ENCODE measurements at regions not wholly inside any gene's neighbourhood (a gene's known extent, or its start where the extent isn't known, plus 50 kb on each side); places are given as distances from the start of the nearest gene placed in this dataset.

DNA sequence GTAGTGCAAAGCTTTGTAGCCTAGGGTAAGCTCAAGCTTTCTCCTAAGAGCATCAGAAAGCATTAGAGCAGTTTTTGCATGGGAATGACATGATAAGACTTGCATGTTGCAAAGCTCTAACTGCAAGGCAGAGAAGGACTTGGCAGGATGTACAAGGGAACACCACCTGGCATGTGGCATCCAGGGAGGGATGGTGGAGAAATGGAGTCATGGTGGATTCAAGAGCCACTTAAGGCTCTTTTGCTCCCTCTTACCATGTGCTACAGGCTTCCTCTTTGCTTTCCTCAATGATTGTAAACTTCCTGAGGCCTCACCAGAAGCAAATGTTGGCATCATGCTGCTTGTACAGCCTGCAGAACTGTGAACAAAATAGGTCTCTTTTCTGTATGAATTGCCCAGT lies 266.0 kb downstream of the GLI2 start:
- DNase-seq: no peak

- DNase-seq: no peak
Observed at GRCh38 chr2:121002597-121002996, 266.9 kb downstream of the GLI2 start.

DNA sequence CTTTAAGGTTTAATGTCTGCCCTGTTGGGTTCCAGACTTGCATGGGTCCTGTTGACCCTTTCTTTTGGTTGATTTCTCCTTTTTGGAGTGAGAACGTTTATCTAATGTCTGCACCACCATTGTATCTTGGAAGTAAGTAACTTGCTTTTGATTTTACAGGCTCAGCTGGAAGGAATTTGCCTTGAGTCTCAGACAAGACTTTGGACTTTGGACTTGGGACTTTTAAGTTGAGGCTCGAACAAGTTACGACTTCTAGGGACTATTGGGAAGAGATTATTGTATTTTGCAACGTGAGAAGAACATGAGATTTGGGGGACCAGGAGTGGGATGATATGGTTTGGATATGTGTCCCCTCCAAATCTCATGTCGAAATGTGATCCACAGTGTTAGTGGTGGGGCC lies 267.7 kb downstream of the GLI2 start:
- no peak for DNase-seq

GRCh38 chr2:121004359-121004758 lies 268.7 kb downstream of the GLI2 start:
- DNase-seq: no peak

- DNase-seq: no peak
Observed at GRCh38 chr2:121004950-121005349, 269.3 kb downstream of the GLI2 start.

DNA sequence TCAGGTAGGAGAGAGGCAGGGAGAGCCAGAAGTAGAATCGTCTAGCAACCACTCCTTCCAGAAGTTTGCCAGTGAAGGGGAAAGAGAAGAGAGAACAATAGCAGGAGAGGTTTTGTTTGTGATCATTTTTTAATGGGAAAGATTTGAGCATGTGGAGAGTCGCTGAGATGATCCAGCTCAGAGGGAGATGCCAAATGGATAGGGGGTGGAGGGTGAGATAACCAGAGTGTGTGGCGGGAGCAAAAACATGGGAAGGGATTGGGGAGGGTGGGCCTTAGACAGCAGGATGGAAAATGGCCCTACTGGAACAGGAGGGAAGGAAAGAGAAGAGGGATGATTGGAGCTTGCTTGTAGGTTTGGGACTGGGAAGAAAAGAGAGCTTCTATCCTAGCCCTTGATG lies 269.8 kb downstream of the GLI2 start:
- no peak for DNase-seq

DNA sequence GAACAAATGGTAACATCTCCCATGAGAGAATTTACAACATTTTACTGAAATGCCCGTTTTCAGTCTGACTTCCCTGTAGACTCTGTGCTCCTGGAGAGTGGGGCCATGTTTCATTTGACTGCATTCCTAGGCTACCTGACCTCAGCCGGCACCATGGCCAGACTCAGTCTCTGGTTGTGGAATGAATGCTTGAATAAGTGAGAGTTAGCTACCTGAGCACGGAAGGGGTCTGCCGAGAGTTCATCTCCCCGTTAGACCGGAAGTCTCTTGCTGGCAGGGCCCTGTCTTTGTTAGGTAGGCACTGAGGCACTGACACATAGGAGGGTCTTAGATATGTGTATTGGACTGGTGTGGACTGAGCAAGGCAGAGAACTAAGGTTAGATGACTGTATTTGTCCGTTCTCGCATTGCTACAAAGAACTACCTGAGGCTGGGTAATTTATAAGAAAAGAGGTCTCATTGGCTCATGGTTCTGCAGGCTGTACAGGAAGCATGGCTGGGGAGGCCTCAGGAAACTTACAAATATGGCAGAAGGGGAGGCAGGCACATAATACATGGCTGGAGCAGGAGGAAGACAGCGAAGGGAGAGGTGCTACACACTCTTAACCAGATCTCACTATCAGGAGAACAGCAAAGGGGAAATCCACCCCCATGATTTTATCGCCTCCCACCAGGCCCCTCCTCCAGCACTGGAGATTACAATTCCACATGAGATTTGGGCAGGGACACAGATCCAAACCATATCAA lies 271.2 kb downstream of the GLI2 start:
- DNase-seq: no peak

- no peak for DNase-seq
Observed at GRCh38 chr2:121007490-121007853, 271.8 kb downstream of the GLI2 start.

DNA sequence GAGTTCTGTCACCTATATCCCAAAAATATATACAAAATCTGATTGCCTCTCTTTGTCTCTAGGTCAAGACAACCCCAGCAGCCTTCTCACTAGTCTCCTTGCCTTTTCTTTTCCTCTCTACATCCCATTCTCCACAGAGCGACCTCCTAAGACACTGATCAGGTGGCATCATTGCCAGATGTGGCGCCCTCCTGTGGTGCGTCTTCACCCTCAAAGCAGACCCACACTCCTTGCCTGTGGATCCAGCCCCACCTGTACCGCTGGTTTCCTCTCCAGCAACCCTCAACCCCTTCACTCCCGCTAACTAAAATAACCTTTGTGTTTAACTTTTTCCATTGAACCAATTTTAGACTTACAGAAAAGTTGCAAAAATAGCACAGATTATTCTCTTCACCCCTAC lies 273.3 kb downstream of the GLI2 start:
- no peak for DNase-seq

DNA sequence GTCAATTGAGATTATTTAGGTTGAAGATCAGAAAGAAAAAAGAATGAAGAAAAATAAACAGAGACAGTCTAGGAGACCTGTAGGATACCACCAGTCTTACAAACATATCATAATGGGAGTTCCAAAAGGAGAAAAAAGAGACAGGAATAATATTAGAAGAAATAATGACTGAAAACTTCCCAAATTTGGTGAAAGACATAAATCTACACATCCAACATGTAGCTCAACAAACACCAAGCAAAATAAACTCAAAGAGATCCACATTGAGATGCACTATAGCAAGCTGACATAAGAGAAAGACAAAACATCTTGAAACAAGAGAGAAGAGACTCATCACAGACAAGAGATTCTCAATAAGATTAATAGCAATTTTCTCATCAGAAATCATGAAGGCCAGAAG lies 274.0 kb downstream of the TFCP2L1 start:
- DNase-seq: no peak

DNA sequence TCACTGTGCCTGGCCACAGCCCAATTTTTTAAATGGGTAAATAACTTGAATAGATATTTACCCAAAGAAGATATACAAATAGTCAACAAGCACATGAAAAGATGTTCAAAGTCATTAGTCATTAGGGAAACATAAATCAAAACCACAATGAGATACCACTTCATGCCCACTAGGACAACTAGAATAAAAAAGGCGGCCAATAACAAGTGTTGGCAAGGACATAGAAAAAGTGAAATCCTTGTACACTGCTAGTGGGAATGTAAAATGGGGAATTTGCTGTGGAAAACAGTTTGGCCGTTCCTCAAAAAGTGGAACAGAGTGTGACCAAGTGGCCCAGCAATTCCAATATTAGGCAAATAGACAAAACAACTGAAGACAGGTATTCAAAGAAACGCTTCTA lies 270.1 kb downstream of the TFCP2L1 start:
- DNase-seq: no peak

GRCh38 chr2:121015971-121016485 lies 269.0 kb downstream of the TFCP2L1 start:
- DNase-seq: no peak

GRCh38 chr2:121017396-121017795 lies 267.6 kb downstream of the TFCP2L1 start:
- no peak for DNase-seq

DNA sequence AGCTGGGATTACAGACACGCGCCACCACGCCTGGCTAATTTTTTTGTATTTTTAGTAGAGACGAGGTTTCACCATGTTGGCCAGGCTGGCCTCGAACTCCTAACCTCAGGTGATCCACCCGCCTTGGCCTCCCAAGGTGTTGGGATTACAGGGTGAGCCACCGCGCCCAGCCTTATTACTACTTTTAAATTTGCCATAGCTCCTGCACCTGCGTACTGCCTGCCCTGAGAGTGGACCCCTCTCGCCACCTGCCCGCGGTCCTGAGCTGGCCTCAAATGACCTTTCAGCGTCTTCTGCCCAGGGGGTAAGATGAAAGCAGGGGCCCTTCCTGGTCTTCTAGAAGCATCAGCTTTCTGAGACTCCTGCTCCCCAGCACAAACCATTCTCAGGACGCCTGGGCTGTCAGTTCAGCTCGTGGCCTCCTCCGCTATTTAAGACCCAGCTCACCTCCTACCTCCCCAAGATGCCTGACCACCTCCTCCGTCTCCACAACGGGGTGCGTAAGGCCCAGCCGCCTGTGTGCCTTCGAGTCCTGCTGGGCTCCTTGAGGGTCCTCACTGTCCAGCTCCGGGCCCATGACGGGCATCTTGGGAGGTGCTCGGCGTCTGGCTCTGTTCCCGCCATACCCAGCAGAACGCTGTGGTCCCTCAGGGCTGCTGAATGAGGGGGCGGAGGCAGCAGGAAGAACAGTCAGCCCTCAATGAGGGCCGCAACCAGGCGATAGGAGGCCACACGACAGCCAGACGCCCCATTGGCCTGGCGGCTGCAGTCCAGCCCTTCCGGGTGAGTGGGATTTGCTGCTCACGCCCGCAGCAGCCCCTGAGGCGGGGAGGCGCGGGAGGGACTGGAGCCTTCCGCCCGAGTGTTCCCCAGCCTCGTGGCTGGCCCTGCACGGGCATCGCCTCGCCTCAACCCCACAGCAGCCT lies 266.6 kb downstream of the TFCP2L1 start:
- DNase-seq: no peak

DNA sequence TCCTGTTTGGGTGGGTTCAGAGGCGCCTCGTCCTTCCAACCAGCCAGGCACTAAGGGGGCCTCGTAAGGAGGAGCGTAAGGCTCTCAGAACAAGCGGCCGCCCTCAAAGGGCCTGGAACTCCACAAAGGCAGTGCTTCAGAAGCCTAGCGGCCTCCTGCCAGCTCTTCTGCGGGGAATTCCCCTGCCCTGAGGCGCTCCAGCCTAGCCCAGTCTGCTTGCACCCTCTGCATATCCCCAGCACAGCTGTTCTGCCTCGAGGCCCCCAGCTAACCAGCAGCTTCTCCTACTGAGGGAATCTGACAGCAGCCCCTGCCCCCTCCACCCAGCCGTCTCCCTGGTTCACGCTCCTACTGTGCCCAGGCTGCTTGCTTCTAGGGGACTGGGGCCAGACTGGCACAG lies 265.9 kb downstream of the TFCP2L1 start:
- no peak for DNase-seq

- DNase-seq: no peak
Observed at GRCh38 chr2:121019756-121020155, 265.2 kb downstream of the TFCP2L1 start.

GRCh38 chr2:121021685-121022084 lies 263.3 kb downstream of the TFCP2L1 start:
- DNase-seq: no peak

DNA sequence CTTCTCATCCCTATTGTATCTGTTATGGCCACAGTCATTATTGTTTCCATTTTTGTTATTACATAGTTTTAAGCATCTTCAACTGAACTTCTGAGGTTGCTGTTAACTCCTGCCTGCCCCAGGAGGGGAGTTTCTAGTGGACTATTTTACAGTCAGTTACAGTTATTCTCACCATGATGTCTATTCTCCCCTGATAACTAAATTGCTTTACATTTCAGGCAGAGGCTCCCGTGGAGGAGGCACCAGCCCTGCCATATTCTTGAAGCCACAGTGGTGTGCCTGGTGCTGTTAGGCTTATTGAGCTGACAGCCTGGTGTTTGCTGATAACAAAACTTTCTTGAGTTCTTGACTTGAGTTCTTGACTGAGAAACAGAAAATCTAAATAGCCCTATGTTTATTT lies 256.4 kb downstream of the TFCP2L1 start:
- no peak for DNase-seq

DNA sequence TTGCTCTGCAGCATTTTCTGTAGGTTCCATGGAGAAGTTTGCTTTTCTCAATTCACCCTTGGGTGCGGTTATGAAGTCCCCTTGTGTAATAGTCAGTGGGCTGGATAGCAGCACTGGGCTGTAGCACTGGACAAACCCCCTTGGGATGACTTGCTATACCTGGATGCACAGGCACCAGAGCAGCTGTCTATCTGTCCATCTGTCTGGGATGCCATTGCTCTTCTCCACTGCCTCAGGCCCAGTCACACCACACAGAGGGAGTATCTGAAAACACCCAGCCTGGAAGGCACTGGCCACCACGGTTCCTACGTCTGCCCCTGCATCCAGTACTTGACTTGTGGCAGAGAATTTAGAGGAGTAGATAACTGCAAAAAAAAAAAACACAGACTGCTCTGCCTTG lies 254.5 kb downstream of the TFCP2L1 start:
- DNase-seq: no peak

GRCh38 chr2:121031568-121032340 lies 253.2 kb downstream of the TFCP2L1 start:
- no peak for DNase-seq

DNA sequence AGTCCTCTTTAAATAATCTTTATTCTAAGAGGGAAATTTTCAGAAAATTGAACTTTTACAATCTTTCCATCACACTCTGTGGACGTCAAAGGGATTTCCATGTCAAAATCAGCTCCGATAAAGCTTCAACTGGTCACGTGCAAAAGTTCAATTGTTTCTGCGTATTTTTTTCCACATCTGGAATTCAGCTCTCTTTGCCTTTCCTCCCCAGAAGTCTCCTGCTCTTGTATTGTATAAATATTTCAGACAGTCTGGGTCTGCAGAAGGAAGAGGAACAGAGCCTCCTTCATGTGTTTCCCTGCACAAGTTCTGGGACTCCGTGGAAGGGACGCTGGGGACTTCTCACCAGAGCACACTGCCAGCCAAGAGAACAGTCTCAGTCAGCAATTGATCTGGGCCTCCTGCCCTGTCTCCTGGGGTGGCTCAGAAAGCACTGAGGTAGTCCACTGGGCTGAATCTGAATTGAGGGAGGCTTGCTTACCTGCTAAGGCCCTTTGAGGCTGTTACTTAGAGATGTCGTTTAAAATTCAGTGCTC lies 251.5 kb downstream of the TFCP2L1 start:
- no peak for DNase-seq

DNA sequence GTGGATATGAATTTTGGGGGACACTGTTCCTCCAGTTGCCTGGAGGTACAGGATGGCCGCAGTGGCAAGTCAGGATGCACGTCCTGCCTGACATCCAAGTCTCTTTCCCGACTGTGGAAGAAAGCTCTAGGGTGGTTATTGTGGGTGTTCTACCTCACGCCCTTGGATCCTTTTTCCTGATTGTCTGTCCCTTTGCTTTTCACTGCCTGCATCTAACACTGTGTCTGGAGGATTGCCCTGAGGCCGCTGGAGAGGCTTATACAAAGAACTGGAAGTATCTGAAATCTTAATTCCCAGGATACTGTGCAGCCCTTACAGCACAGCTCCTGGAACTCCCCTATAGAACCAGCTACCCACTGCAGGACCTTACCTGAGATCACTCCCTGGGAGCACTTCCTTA lies 250.5 kb downstream of the TFCP2L1 start:
- no peak for DNase-seq

DNA sequence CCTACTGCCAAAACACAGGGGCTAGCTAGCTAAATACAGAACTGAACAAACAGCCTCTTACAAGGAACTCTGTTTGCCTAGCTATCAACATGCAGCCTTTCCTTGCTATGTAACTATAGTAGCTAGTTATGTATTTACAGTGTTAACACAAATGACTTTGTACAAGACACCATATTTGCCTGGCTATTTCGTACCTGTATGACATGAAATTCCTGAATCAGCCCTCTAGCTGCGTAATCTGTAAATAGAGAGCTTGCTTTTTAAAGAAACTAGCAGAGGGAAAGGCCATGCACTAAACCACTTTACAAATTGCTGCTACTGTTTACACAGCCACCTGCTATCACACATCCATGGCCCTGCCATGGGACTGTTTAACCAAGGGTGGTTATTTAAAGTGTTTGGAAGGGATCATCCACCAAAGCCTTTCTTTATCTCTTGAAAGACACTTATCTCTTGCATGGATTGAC lies 248.7 kb downstream of the TFCP2L1 start:
- no peak for DNase-seq
